IMR-90 (cell line): ENCODE measurements at regions not wholly inside any gene's neighbourhood (a gene's known extent, or its start where the extent isn't known, plus 50 kb on each side); places are given as distances from the start of the nearest gene placed in this dataset.

ENCODE experiments used
- ATAC-seq: fragments of 200-7000 bp; cut with Tn5 transposase; 2 replicates; pipeline ENCODE4 v1.9.1; 2020; ENCODE audit warnings: low read depth, mild to moderate bottlenecking, moderate library complexity
- BruUV-seq: library from RNA; stranded (reverse); fragments of 400-500 nt; replicated peaks from 2 replicates; lab custom pipeline; 2021; lab: Mats Ljungman, UMichigan
- CTCF ChIA-PET: fragments of 300-600 bp; formaldehyde crosslinking; extraction: SDS; loops from one replicate; lab custom pipeline; 2021; ENCODE audit warnings: antibody characterized with exemption; lab: Yijun Ruan, JAX
- POLR2A ChIA-PET: fragments of 300-600 bp; sonication (Branson Sonifier 250); formaldehyde crosslinking; loops from one replicate; lab custom pipeline; 2022; ENCODE audit warnings: antibody characterized with exemption; ENCODE audit not compliant: unreplicated experiment; lab: Charles Lee
- DNase-seq: peaks from one replicate; pipeline ENCODE4 v3.0.0; 2013
- H2AFZ ChIP-seq: replicated peaks from 2 replicates; pipeline ENCODE3; 2013; ENCODE audit warnings: low read length, mild to moderate bottlenecking; ENCODE audit not compliant: poor library complexity
- H2AK5ac ChIP-seq: 2 replicates; pipeline ENCODE4 v1.6.1; 2013; ENCODE audit warnings: low read depth, low read length, inconsistent platforms
- H2AK9ac ChIP-seq: replicated peaks from 2 replicates; pipeline ENCODE3; 2013; ENCODE audit warnings: mild to moderate bottlenecking, low read depth, low read length, moderate library complexity; ENCODE audit not compliant: poor library complexity
- H2BK120ac ChIP-seq: 2 replicates; pipeline ENCODE4 v1.6.1; 2013; ENCODE audit warnings: low read depth, low read length, inconsistent platforms
- H2BK15ac ChIP-seq: 3 replicates; pipeline ENCODE4 v1.6.1; 2013; ENCODE audit warnings: low read depth, low read length, inconsistent platforms
- H2BK20ac ChIP-seq: 2 replicates; pipeline ENCODE4 v1.6.1; 2013; ENCODE audit warnings: low read depth, mild to moderate bottlenecking, inconsistent platforms, low read length, moderate library complexity
- H2BK5ac ChIP-seq: 2 replicates; pipeline ENCODE4 v1.6.1; 2013; ENCODE audit warnings: mild to moderate bottlenecking, low read depth, low read length, inconsistent platforms; ENCODE audit not compliant: poor library complexity, severe bottlenecking
- H3K14ac ChIP-seq: replicated peaks from 2 replicates; pipeline ENCODE4 v1.6.1; 2013; ENCODE audit warnings: low read depth, low read length, inconsistent platforms
- H3K18ac ChIP-seq: 2 replicates; pipeline ENCODE4 v1.6.1; 2013; ENCODE audit warnings: low read depth, low read length, control low read depth
- H3K23ac ChIP-seq: 2 replicates; pipeline ENCODE4 v1.6.1; 2013; ENCODE audit warnings: low read depth, low read length, inconsistent platforms
- H3K27ac ChIP-seq: 2 replicates; pipeline ENCODE4 v1.5.1; 2013; ENCODE audit warnings: mild to moderate bottlenecking, control low read depth, low read length; ENCODE audit not compliant: insufficient read depth
- H3K27me3 ChIP-seq: 2 replicates; pipeline ENCODE4 v1.6.1; 2013; ENCODE audit warnings: low read length; ENCODE audit not compliant: control insufficient read depth, insufficient read depth
- H3K36me3 ChIP-seq: 2 replicates; pipeline ENCODE4 v1.6.1; 2013; ENCODE audit warnings: low read length, mixed read lengths; ENCODE audit not compliant: control insufficient read depth, insufficient read depth
- H3K4ac ChIP-seq: 2 replicates; pipeline ENCODE4 v1.6.1; 2013; ENCODE audit warnings: low read depth, low read length, inconsistent platforms
- H3K4me1 ChIP-seq: 2 replicates; pipeline ENCODE4 v1.6.1; 2013; ENCODE audit warnings: low read length, mixed read lengths; ENCODE audit not compliant: control insufficient read depth, insufficient read depth
- H3K4me2 ChIP-seq: 2 replicates; pipeline ENCODE4 v1.6.1; 2013; ENCODE audit warnings: low read depth, mild to moderate bottlenecking, control low read depth, low read length, moderate library complexity
- H3K4me3 ChIP-seq: 2 replicates; pipeline ENCODE4 v1.5.1; 2013; ENCODE audit warnings: low read depth, mild to moderate bottlenecking, control low read depth, low read length, moderate library complexity; ENCODE audit not compliant: insufficient read depth
- H3K56ac ChIP-seq: 2 replicates; pipeline ENCODE4 v1.6.1; 2013; ENCODE audit warnings: low read length, inconsistent platforms; ENCODE audit not compliant: insufficient read depth; ENCODE audit errors: extremely low read depth
- H3K79me1 ChIP-seq, 2 experiments: 2 replicates each; pipeline ENCODE4 v1.6.1; 2013; ENCODE audit warnings: low read length in 2 of 2, inconsistent platforms in 1 of 2, low read depth in 1 of 2
- H3K9ac ChIP-seq: 2 replicates; pipeline ENCODE4 v1.6.1; 2013; ENCODE audit warnings: low read depth, low read length, control low read depth
- H3K9me1 ChIP-seq: 2 replicates; pipeline ENCODE4 v1.6.1; 2013; ENCODE audit warnings: low read length, inconsistent platforms; ENCODE audit not compliant: insufficient read depth
- H3K9me3 ChIP-seq: 2 replicates; pipeline ENCODE4 v1.6.1; 2013; ENCODE audit warnings: low read length; ENCODE audit not compliant: control insufficient read depth, insufficient read depth
- H4K20me1 ChIP-seq: 2 replicates; pipeline ENCODE4 v1.6.1; 2013; ENCODE audit warnings: low read length, inconsistent platforms; ENCODE audit not compliant: insufficient read depth
- H4K5ac ChIP-seq: 2 replicates; pipeline ENCODE4 v1.6.1; 2013; ENCODE audit warnings: mild to moderate bottlenecking, low read depth, low read length, control low read depth
- H4K8ac ChIP-seq, 2 experiments: 2 replicates each; pipeline ENCODE4 v1.6.1; 2013; ENCODE audit warnings: low read depth in 2 of 2, low read length in 2 of 2, control low read depth in 1 of 2, inconsistent platforms in 1 of 2
- H4K91ac ChIP-seq: 2 replicates; pipeline ENCODE4 v1.6.1; 2013; ENCODE audit warnings: low read depth, low read length, inconsistent platforms; ENCODE audit not compliant: insufficient read depth
- FOS ChIP-seq: fragments of 150-350 bp; IDR thresholded peaks from 2 replicates; pipeline ENCODE4 v1.6.1; 2016; ENCODE audit warnings: low read depth, low read length
- WGBS, 2 experiments: methylation state at CpG; one replicate each; pipeline versions ENCODE4 v1.1.5 to v1.1.7; 2013; ENCODE audit warnings: missing lambda C conversion rate in 2 of 2; ENCODE audit not compliant: insufficient read length in 1 of 2; ENCODE audit errors: extremely low coverage in 2 of 2; 5-methylcytosine and 5-hydroxymethylcytosine counted together
- dilution Hi-C: fragments of 300-500 bp; cut with HindIII; formaldehyde crosslinking; loops from one replicate; pipeline ENCODE4 v1.14.3; 2018; ENCODE audit warnings: low sequenced_read_pairs; ENCODE audit not compliant: unreplicated experiment
- in situ Hi-C: fragments of 300-500 bp; cut with MboI; formaldehyde crosslinking; loops from 3 replicates; pipeline ENCODE4 v1.14.3; 2019; ENCODE audit warnings: low sequenced_read_pairs, inconsistent platforms, mixed read lengths
- intact Hi-C: fragments of 100-400 bp; cut with micrococcal nuclease; formaldehyde crosslinking; loops from 2 replicates; pipeline ENCODE4 v1.10.0; 2022

GRCh38 chr1:42089246-42089645 lies 64.0 kb upstream of the GUCA2B start:
- H2BK120ac ChIP-seq: no peak overlapping the region
- no peaks in the 10 kb centered on the region for H3K79me1 ChIP-seq
- ATAC-seq (no peak), DNase-seq (no peak)
- no peak overlapping the region for H3K9ac ChIP-seq
- no peak overlapping the region for H2AK5ac ChIP-seq
- no peak overlapping the region for H2BK20ac ChIP-seq
- no peak overlapping the region for H2BK15ac ChIP-seq
- H3K4me3 ChIP-seq: no peak overlapping the region
- no peak overlapping the region for H3K4ac ChIP-seq
- H3K36me3 ChIP-seq: no peaks in the 10 kb centered on the region
- no peak for TF ChIP-seq FOS
- no peak overlapping the region for H3K4me2 ChIP-seq
- no peaks in the 10 kb centered on the region for H3K4me1 ChIP-seq
- H2BK5ac ChIP-seq: no peak overlapping the region
- no peak overlapping the region for H4K5ac ChIP-seq
- BruUV-seq: no TSS peak
- no peak overlapping the region for H3K18ac ChIP-seq
- H3K27ac ChIP-seq: no peak overlapping the region
- H3K14ac ChIP-seq: no peak overlapping the region
- H2AK9ac ChIP-seq: no peak overlapping the region
- H3K27me3 ChIP-seq: peaks cover 2% of the 10 kb centered on the region; the same call in 1 of the 2 replicates
- no peak overlapping the region for H3K56ac ChIP-seq
- intact Hi-C loops (no loop called here), in situ Hi-C loops (no loop called here), dilution Hi-C loops (no loop called here)
- no peak overlapping the region for H3K23ac ChIP-seq
- POLR2A ChIA-PET: no interaction called here
- no peak overlapping the region for H4K91ac ChIP-seq
- H2AFZ ChIP-seq: no peak overlapping the region
- WGBS, 2 experiments: no CpG with 5 or more reads among the region's 2 CpGs
- H4K20me1 ChIP-seq: no peaks in the 10 kb centered on the region
- no peak overlapping the region for H4K8ac ChIP-seq
- CTCF ChIA-PET: no interaction called here
- H3K9me1 ChIP-seq: no peaks in the 10 kb centered on the region
- 0 out of 2 replicates have a peak, but pooled peaks cover 1% of the 10 kb centered on the region for H3K9me3 ChIP-seq
